Choroid plexus epithelial cell (primary cell): ENCODE measurements at regions not wholly inside any gene's neighbourhood (a gene's known extent, or its start where the extent isn't known, plus 50 kb on each side); places are given as distances from the start of the nearest gene placed in this dataset.

Source experiments
- DNase-seq: peaks from one replicate; pipeline ENCODE4 v3.0.0-alpha.2; 2010; ENCODE audit warnings: low read depth
- H3K4me3 ChIP-seq: 2 replicates; pipeline ENCODE4 v1.5.1; 2011; ENCODE audit warnings: low read depth, mild to moderate bottlenecking, control low read depth, low read length, moderate library complexity
- CTCF ChIP-seq: conservative IDR thresholded peaks from 2 replicates; pipeline ENCODE4 v1.5.1; 2011; ENCODE audit warnings: low read depth, mild to moderate bottlenecking, control low read depth, inconsistent platforms, low read length, moderate library complexity

- no peak overlapping the region for H3K4me3 ChIP-seq
- DNase-seq, result no peak
- no peak for TF ChIP-seq CTCF
These were observed 89.7 kb upstream of the XCR1 start for GRCh38 chr3:46116996-46117395.

GRCh38 chr3:46114323-46114988 is 87.2 kb upstream of the XCR1 start:
- no peak overlapping the region for H3K4me3 ChIP-seq
- TF ChIP-seq CTCF, result no peak
- peak; percentile 82 for DNase-seq

GRCh38 chr3:46113608-46114007 is 86.3 kb upstream of the XCR1 start:
- no peak for TF ChIP-seq CTCF

GRCh38 chr3:46112984-46113383 is 85.7 kb upstream of the XCR1 start:
- no peak for TF ChIP-seq CTCF
- no peak overlapping the region for H3K4me3 ChIP-seq
- DNase-seq, result no peak

More at GRCh38 chr3:46113608-46114007, 86.3 kb upstream of the XCR1 start:
- DNase-seq, result no peak
- no peak overlapping the region for H3K4me3 ChIP-seq

GRCh38 chr3:46112296-46112695 is 85.0 kb upstream of the XCR1 start:
- no peak for DNase-seq
- H3K4me3 ChIP-seq, result no peak overlapping the region
- no peak for TF ChIP-seq CTCF

GRCh38 chr3:46110701-46111493 is 83.6 kb upstream of the XCR1 start:
- DNase-seq, result peak; percentile 83
- no peak for TF ChIP-seq CTCF
- no peak overlapping the region for H3K4me3 ChIP-seq
